Caco-2 (cell line): ENCODE measurements at regions not wholly inside any gene's neighbourhood (a gene's known extent, or its start where the extent isn't known, plus 50 kb on each side); places are given as distances from the start of the nearest gene placed in this dataset.

Experiments
- BruUV-seq: library from RNA; stranded (reverse); fragments of 400-500 nt; replicated peaks from 2 replicates; lab custom pipeline; 2021; lab: Mats Ljungman, UMichigan
- CTCF ChIA-PET: fragments of 300-600 bp; sonication (Branson Sonifier 250); formaldehyde crosslinking; loops from one replicate; lab custom pipeline; 2022; ENCODE audit warnings: antibody characterized with exemption; lab: Charles Lee
- POLR2A ChIA-PET: fragments of 300-600 bp; sonication (Branson Sonifier 250); formaldehyde crosslinking; loops from one replicate; lab custom pipeline; 2022; ENCODE audit warnings: antibody characterized with exemption; lab: Charles Lee
- DNase-seq, 2 experiments: peaks; one replicate each; pipeline versions ENCODE4 v3.0.0 to v3.0.0-alpha.2; 2020 to 2022
- H3K27me3 ChIP-seq: replicated peaks from 2 replicates; pipeline ENCODE4 v1.6.0; 2011; ENCODE audit warnings: low read length; ENCODE audit not compliant: control insufficient read depth, insufficient read depth
- H3K36me3 ChIP-seq: 2 replicates; pipeline ENCODE4 v1.5.1; 2011; ENCODE audit warnings: low read length; ENCODE audit not compliant: control insufficient read depth, insufficient read depth
- H3K4me1 ChIP-seq: fragments of 250-450 bp; sonication (Bioruptor Pico); 2 replicates; pipeline ENCODE4 v1.5.1; 2020; ENCODE audit warnings: mild to moderate bottlenecking
- H3K4me3 ChIP-seq: 2 replicates; pipeline ENCODE4 v1.5.1; 2011; ENCODE audit warnings: low read depth, mild to moderate bottlenecking, control low read depth, low read length
- H3K9me3 ChIP-seq: fragments of 250-450 bp; sonication (Bioruptor Pico); 2 replicates; pipeline ENCODE4 v1.5.1; 2020; ENCODE audit warnings: mild to moderate bottlenecking, moderate library complexity
- H3K27ac Mint-ChIP-seq: one replicate; pipeline ENCODE4 v1.8.0; 2022; ENCODE audit warnings: mixed read lengths; ENCODE audit not compliant: unreplicated experiment
- H3K27me3 Mint-ChIP-seq: one replicate; pipeline ENCODE4 v1.8.0; 2022; ENCODE audit warnings: mixed read lengths; ENCODE audit not compliant: insufficient read depth, unreplicated experiment
- H3K36me3 Mint-ChIP-seq: one replicate; pipeline ENCODE4 v1.8.0; 2022; ENCODE audit warnings: mild to moderate bottlenecking, mixed read lengths; ENCODE audit not compliant: insufficient read depth, unreplicated experiment
- H3K4me1 Mint-ChIP-seq: one replicate; pipeline ENCODE4 v1.8.0; 2022; ENCODE audit warnings: low read depth, mixed read lengths; ENCODE audit not compliant: unreplicated experiment
- H3K4me3 Mint-ChIP-seq: one replicate; pipeline ENCODE4 v1.8.0; 2022; ENCODE audit warnings: mild to moderate bottlenecking, moderate library complexity, mixed read lengths; ENCODE audit not compliant: unreplicated experiment
- H3K9me3 Mint-ChIP-seq: one replicate; pipeline ENCODE4 v1.8.0; 2022; ENCODE audit warnings: mixed read lengths; ENCODE audit not compliant: unreplicated experiment
- intact Hi-C: fragments of 100-400 bp; cut with micrococcal nuclease; formaldehyde crosslinking; loops from one replicate; pipeline ENCODE4 v1.10.0; 2022; ENCODE audit not compliant: unreplicated experiment
- TF ChIP-seq, protein P1 (sequence below), 2 experiments: fragments of 200-600 bp in 1 of 2; IDR thresholded peaks; 1 replicate in 1 of 2; 2 replicates in 1 of 2; pipeline versions ENCODE4 v1.5.1 to v1.8.0; 2011 to 2022; ENCODE audit warnings: antibody characterized with exemption in 1 of 2, control low read depth in 1 of 2, inconsistent platforms in 1 of 2, low read depth in 1 of 2, low read length in 1 of 2, mild to moderate bottlenecking in 1 of 2, moderate library complexity in 1 of 2; ENCODE audit not compliant: insufficient read depth in 1 of 2, severe bottlenecking in 1 of 2, unreplicated experiment in 1 of 2

DNA sequence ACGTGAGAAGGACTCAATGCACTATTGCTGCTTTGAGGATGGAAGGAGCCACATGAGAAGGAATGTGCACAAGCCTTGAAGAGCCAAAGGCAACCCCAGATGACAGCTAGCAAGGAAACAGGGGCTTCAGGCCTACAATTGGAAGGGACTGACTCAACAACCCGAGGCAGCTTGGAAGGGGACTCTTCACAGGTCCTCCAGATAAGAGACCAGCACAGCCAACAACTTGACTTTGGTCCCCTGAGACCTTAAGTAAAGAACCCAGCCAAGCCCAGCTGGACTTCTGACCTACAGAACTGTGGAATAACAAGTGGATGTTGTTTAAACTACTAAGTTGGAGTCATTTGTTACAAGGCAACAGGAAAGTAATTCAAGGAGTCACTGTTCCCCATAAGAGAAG, 277.2 kb downstream of the SUCLG1 start:
- intact Hi-C loops = no loop called here
- H3K36me3 ChIP-seq = no peaks in the 10 kb centered on the region
- no peak for DNase-seq
- Mint-ChIP-seq H3K4me1 (no peaks in the 10 kb centered on the region), H3K27ac (no peak overlapping the region), H3K4me3 (no peak overlapping the region), H3K27me3 (peaks cover under 1% of the 10 kb centered on the region), H3K9me3 (no peaks in the 10 kb centered on the region), H3K36me3 (no peaks in the 10 kb centered on the region)
- POLR2A ChIA-PET = no interaction called here
- no peaks in the 10 kb centered on the region for H3K27me3 ChIP-seq
- TF ChIP-seq, protein P1, sequence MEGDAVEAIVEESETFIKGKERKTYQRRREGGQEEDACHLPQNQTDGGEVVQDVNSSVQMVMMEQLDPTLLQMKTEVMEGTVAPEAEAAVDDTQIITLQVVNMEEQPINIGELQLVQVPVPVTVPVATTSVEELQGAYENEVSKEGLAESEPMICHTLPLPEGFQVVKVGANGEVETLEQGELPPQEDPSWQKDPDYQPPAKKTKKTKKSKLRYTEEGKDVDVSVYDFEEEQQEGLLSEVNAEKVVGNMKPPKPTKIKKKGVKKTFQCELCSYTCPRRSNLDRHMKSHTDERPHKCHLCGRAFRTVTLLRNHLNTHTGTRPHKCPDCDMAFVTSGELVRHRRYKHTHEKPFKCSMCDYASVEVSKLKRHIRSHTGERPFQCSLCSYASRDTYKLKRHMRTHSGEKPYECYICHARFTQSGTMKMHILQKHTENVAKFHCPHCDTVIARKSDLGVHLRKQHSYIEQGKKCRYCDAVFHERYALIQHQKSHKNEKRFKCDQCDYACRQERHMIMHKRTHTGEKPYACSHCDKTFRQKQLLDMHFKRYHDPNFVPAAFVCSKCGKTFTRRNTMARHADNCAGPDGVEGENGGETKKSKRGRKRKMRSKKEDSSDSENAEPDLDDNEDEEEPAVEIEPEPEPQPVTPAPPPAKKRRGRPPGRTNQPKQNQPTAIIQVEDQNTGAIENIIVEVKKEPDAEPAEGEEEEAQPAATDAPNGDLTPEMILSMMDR (IDR thresholded peaks at IDR 0.05; ENCODE audit: insufficient read depth in 1 of 2, low read depth in 1 of 2, low read length in 1 of 2, severe bottlenecking in 1 of 2, unreplicated experiment in 1 of 2) = no peak
- H3K4me3 ChIP-seq = no peak overlapping the region
- no peaks in the 10 kb centered on the region for H3K9me3 ChIP-seq
- CTCF ChIA-PET = no interaction called here
- no TSS peak for BruUV-seq
- H3K4me1 ChIP-seq = no peaks in the 10 kb centered on the region

- H3K36me3 Mint-ChIP-seq = no peaks in the 10 kb centered on the region
- BruUV-seq = no TSS peak
- intact Hi-C loops = no loop called here
- no peaks in the 10 kb centered on the region for H3K9me3 ChIP-seq
- ChIA-PET POLR2A (no interaction called here), CTCF (no interaction called here)
- no peak overlapping the region for H3K4me3 Mint-ChIP-seq
- H3K27me3 Mint-ChIP-seq = no peaks in the 10 kb centered on the region
- H3K9me3 Mint-ChIP-seq = no peaks in the 10 kb centered on the region
- H3K36me3 ChIP-seq = no peaks in the 10 kb centered on the region
- DNase-seq = no peak
- H3K27ac Mint-ChIP-seq = no peak overlapping the region
- H3K4me1 ChIP-seq = no peaks in the 10 kb centered on the region
- H3K27me3 ChIP-seq = no peaks in the 10 kb centered on the region
- no peak overlapping the region for H3K4me3 ChIP-seq
- no peaks in the 10 kb centered on the region for H3K4me1 Mint-ChIP-seq
- TF ChIP-seq, protein P1 (IDR thresholded peaks at IDR 0.05; ENCODE audit: insufficient read depth in 1 of 2, low read depth in 1 of 2, low read length in 1 of 2, severe bottlenecking in 1 of 2, unreplicated experiment in 1 of 2) = no peak
Measured at GRCh38 chr2:84177733-84178132, 281.3 kb downstream of the SUCLG1 start.

GRCh38 chr2:84175970-84176369, 283.1 kb downstream of the SUCLG1 start:
- intact Hi-C loops = no loop called here
- Histone ChIP-seq H3K27me3 (no peaks in the 10 kb centered on the region), H3K4me3 (no peak overlapping the region), H3K9me3 (no peaks in the 10 kb centered on the region), H3K36me3 (no peaks in the 10 kb centered on the region), H3K4me1 (no peaks in the 10 kb centered on the region)
- Mint-ChIP-seq H3K4me3 (no peak overlapping the region), H3K36me3 (no peaks in the 10 kb centered on the region), H3K4me1 (no peaks in the 10 kb centered on the region), H3K27ac (no peak overlapping the region), H3K27me3 (no peaks in the 10 kb centered on the region), H3K9me3 (no peaks in the 10 kb centered on the region)
- BruUV-seq = no TSS peak
- POLR2A ChIA-PET = no interaction called here
- CTCF ChIA-PET = no interaction called here
- TF ChIP-seq, protein P1 (IDR thresholded peaks at IDR 0.05; ENCODE audit: insufficient read depth in 1 of 2, low read depth in 1 of 2, low read length in 1 of 2, severe bottlenecking in 1 of 2, unreplicated experiment in 1 of 2) = no peak
- DNase-seq = no peak
